ENCODE measurements at regions not wholly inside any gene's neighbourhood (a gene's known extent, or its start where the extent isn't known, plus 50 kb on each side); places are given as distances from the start of the nearest gene placed in this dataset.

DNA sequence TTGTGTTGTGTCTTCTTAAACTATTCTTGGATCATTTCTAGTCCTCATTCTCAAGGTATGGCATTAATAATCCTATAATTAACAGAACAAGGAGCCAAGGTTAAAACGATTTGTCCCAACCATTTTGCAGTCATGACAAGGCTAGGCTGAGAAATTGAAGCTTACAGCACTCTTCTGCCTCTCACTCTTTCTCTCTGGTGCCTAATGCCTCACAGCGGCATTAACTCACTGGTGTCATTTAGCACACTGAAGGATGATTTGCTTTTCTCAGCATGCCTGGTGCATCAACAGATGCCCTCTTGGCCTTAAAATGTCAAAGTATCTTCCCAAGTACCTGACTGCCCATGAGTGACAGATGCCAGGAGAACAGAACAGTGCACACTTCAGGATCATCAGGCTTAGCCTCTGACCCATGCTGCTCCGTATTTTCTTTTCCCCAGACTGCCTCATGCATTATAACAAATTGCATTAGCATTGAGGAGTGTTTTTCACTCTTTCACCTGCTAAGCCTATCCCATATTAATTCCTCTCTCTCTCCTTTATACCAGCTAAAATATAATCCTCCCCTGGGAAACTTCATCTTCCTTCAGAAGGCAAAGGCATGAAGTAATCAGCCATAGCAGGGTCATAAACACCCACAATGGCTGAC, 61.1 kb upstream of the SV2C start:
- H3K9me3 Mint-ChIP-seq (ENCODE audit: unreplicated experiment) = no peaks in the 10 kb centered on the region
- no peak overlapping the region for H3K4me3 Mint-ChIP-seq (ENCODE audit: unreplicated experiment)
- H3K36me3 Mint-ChIP-seq (ENCODE audit: low read depth, unreplicated experiment) = no peaks in the 10 kb centered on the region
- H3K27me3 Mint-ChIP-seq (ENCODE audit: unreplicated experiment) = no peaks in the 10 kb centered on the region
- H3K4me1 Mint-ChIP-seq (ENCODE audit: unreplicated experiment) = no peaks in the 10 kb centered on the region
- no peak overlapping the region for H3K27ac Mint-ChIP-seq (ENCODE audit: unreplicated experiment)
- TF ChIP-seq, protein P1, sequence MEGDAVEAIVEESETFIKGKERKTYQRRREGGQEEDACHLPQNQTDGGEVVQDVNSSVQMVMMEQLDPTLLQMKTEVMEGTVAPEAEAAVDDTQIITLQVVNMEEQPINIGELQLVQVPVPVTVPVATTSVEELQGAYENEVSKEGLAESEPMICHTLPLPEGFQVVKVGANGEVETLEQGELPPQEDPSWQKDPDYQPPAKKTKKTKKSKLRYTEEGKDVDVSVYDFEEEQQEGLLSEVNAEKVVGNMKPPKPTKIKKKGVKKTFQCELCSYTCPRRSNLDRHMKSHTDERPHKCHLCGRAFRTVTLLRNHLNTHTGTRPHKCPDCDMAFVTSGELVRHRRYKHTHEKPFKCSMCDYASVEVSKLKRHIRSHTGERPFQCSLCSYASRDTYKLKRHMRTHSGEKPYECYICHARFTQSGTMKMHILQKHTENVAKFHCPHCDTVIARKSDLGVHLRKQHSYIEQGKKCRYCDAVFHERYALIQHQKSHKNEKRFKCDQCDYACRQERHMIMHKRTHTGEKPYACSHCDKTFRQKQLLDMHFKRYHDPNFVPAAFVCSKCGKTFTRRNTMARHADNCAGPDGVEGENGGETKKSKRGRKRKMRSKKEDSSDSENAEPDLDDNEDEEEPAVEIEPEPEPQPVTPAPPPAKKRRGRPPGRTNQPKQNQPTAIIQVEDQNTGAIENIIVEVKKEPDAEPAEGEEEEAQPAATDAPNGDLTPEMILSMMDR (IDR thresholded peaks at IDR 0.05; ENCODE audit: unreplicated experiment) = no peak
- DNase-seq (ENCODE audit: low spot score) = no peak

DNA sequence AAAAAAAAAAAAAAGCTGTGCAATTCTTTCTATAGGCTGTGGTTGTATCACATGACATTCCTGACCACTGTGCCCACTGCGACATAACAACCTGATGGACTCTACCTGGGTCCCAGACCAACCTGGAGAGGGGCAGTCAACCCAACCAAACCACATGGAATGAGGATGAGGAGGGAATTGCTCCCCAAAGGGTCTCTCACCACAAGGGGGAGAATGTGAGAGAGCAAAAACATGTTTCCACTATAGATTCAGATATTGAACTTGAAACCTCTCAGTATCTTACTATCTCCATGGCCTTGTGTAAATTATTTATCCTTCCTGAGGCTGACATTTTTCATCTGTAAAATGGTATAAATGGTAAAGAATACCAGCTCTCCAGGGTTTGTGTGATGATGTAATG, 66.9 kb upstream of the SV2C start:
- Mint-ChIP-seq H3K27ac (ENCODE audit: unreplicated experiment) (no peak overlapping the region), H3K9me3 (ENCODE audit: unreplicated experiment) (no peaks in the 10 kb centered on the region), H3K27me3 (ENCODE audit: unreplicated experiment) (no peaks in the 10 kb centered on the region), H3K4me1 (ENCODE audit: unreplicated experiment) (no peaks in the 10 kb centered on the region), H3K4me3 (ENCODE audit: unreplicated experiment) (no peak overlapping the region), H3K36me3 (ENCODE audit: low read depth, unreplicated experiment) (no peaks in the 10 kb centered on the region)
- TF ChIP-seq, protein P1 (IDR thresholded peaks at IDR 0.05; ENCODE audit: unreplicated experiment) = no peak
- DNase-seq (ENCODE audit: low spot score) = no peak

DNA sequence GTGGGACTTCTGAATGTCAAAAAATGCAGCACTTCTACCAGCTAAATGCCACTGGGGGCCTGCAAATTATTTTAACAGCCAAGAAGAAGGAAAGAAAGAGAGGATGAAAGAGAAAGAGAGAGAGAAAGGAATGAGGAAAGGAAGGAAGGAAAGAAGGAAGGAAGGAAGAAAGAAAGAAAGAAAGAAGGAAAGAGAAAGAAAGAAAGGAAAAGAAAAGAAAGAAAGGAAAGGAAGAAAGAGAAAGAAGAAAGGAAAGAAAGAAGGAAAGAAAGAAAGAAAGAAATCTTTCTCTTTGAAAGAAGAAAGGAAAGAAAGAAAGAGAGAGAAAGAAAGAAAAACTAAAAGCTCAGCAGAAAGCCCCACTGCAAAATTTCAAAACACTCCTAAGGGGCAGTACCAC, 69.2 kb upstream of the SV2C start:
- no peak for DNase-seq (ENCODE audit: low spot score)
- H3K36me3 Mint-ChIP-seq (ENCODE audit: low read depth, unreplicated experiment) = no peaks in the 10 kb centered on the region
- no peak overlapping the region for H3K27ac Mint-ChIP-seq (ENCODE audit: unreplicated experiment)
- no peaks in the 10 kb centered on the region for H3K9me3 Mint-ChIP-seq (ENCODE audit: unreplicated experiment)
- H3K4me1 Mint-ChIP-seq (ENCODE audit: unreplicated experiment) = no peaks in the 10 kb centered on the region
- H3K27me3 Mint-ChIP-seq (ENCODE audit: unreplicated experiment) = peaks cover 1% of the 10 kb centered on the region
- H3K4me3 Mint-ChIP-seq (ENCODE audit: unreplicated experiment) = no peak overlapping the region
- TF ChIP-seq, protein P1 (IDR thresholded peaks at IDR 0.05; ENCODE audit: unreplicated experiment) = no peak

DNA sequence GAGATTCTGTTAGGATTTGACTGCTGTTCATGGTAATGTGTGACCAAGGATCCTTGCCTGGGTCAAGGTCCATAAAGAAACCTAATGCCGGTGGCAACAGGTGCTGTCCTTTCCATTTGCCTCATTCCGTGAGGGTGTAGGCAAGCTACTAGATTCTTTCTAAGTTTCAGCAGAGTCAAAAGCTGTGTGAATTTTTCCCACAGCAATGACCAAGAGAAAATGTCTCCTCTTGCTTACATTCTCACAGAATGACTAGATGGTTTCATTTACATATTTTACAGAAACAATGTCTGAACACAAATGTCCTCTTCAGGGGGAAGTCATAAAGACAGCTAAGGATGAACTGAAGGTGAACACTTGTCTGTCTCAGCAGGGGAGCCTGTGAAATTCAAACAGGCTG, 75.3 kb upstream of the SV2C start:
- Mint-ChIP-seq H3K4me3 (ENCODE audit: unreplicated experiment) (no peak overlapping the region), H3K9me3 (ENCODE audit: unreplicated experiment) (no peaks in the 10 kb centered on the region), H3K27me3 (ENCODE audit: unreplicated experiment) (peaks cover 1% of the 10 kb centered on the region), H3K4me1 (ENCODE audit: unreplicated experiment) (no peaks in the 10 kb centered on the region), H3K27ac (ENCODE audit: unreplicated experiment) (no peak overlapping the region), H3K36me3 (ENCODE audit: low read depth, unreplicated experiment) (no peaks in the 10 kb centered on the region)
- TF ChIP-seq, protein P1 (IDR thresholded peaks at IDR 0.05; ENCODE audit: unreplicated experiment) = no peak
- no peak for DNase-seq (ENCODE audit: low spot score)

DNA sequence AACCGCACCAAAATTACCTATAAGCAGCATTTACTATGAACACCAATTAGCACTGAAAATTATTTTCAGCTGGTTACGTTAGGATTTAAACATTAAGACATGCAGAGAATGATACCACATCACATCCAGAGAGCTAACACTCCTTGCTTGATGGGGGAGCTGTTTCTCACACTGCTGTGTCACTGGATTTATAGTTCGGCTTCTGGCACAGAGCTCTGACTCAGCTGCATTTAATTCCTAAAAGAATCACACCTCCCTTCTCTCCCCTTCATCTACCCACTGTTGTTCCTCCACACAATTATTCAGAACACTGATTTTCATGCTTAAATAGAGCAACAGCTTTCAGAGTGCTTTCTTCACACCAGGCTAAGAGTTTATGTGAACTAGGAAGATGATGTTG, 82.6 kb upstream of the SV2C start:
- no peak overlapping the region for H3K4me3 Mint-ChIP-seq (ENCODE audit: unreplicated experiment)
- peaks cover 3% of the 10 kb centered on the region for H3K27me3 Mint-ChIP-seq (ENCODE audit: unreplicated experiment)
- H3K4me1 Mint-ChIP-seq (ENCODE audit: unreplicated experiment) = no peaks in the 10 kb centered on the region
- no peak overlapping the region for H3K27ac Mint-ChIP-seq (ENCODE audit: unreplicated experiment)
- H3K36me3 Mint-ChIP-seq (ENCODE audit: low read depth, unreplicated experiment) = peaks cover 8% of the 10 kb centered on the region
- DNase-seq (ENCODE audit: low spot score) = no peak
- TF ChIP-seq, protein P1 (IDR thresholded peaks at IDR 0.05; ENCODE audit: unreplicated experiment) = no peak
- H3K9me3 Mint-ChIP-seq (ENCODE audit: unreplicated experiment) = no peaks in the 10 kb centered on the region
